Tibial nerve (tissue), 4 donors: ENCODE measurements at regions not wholly inside any gene's neighbourhood (a gene's known extent, or its start where the extent isn't known, plus 50 kb on each side); places are given as distances from the start of the nearest gene placed in this dataset.

Experiments
- CTCF ChIP-seq, 5 experiments: fragments of 200-600 bp in 3 of 5; fragments of 450-650 bp in 2 of 5; sonication (generic) in 3 of 5; IDR thresholded peaks; one replicate each; pipeline ENCODE4 v1.5.1; 2016 to 2019; ENCODE audit warnings: antibody characterized with exemption in 5 of 5, mild to moderate bottlenecking in 3 of 5, moderate library complexity in 2 of 5
- EP300 ChIP-seq, 2 donors: sonication (generic); formaldehyde crosslinking; IDR thresholded peaks; one replicate each; pipeline ENCODE4 v1.6.1; 2017; ENCODE audit warnings: antibody characterized with exemption in 2 of 2, mild to moderate bottlenecking in 1 of 2
- POLR2A ChIP-seq, 2 donors: fragments of 450-650 bp; IDR thresholded peaks; one replicate each; pipeline ENCODE4 v1.6.1; 2017; ENCODE audit warnings: antibody characterized with exemption in 2 of 2, mild to moderate bottlenecking in 2 of 2, moderate library complexity in 2 of 2

- TF ChIP-seq CTCF (IDR thresholded peaks at IDR 0.05) (no peak), POLR2A (IDR thresholded peaks at IDR 0.05) (no peak), EP300 (IDR thresholded peaks at IDR 0.05) (no peak)
Measured at GRCh38 chr6:47376930-47377329, 67.2 kb upstream of the TNFRSF21 start.
